ENCODE measurements at regions not wholly inside any gene's neighbourhood (a gene's known extent, or its start where the extent isn't known, plus 50 kb on each side); places are given as distances from the start of the nearest gene placed in this dataset.
"Not testable (repeated sequence)": the region's sequence is repeated elsewhere in the genome, so short reads cannot be mapped to it uniquely, and the experiment has no call there.

- not testable (repeated sequence) for H3K4me3 ChIP-seq (ENCODE audit: low read length in 3 of 3); H3K27ac ChIP-seq (ENCODE audit: low read depth, low read length); H3K27me3 ChIP-seq (ENCODE audit: control insufficient read depth in 3 of 3, insufficient read depth in 3 of 3, low read length in 3 of 3); H3K36me3 ChIP-seq (ENCODE audit: control insufficient read depth in 3 of 3, insufficient read depth in 3 of 3, low read length in 3 of 3); H3K9ac ChIP-seq (ENCODE audit: low read depth in 1 of 3, low read length in 3 of 3); H3K4me1 ChIP-seq (ENCODE audit: control insufficient read depth in 3 of 3, insufficient read depth in 3 of 3, low read length in 3 of 3); H3K9me3 ChIP-seq (ENCODE audit: control insufficient read depth in 3 of 3, low read length in 3 of 3)
Observed at GRCh38 chr5:124836314-124836713, 89.9 kb upstream of the ZNF608 start.

DNA sequence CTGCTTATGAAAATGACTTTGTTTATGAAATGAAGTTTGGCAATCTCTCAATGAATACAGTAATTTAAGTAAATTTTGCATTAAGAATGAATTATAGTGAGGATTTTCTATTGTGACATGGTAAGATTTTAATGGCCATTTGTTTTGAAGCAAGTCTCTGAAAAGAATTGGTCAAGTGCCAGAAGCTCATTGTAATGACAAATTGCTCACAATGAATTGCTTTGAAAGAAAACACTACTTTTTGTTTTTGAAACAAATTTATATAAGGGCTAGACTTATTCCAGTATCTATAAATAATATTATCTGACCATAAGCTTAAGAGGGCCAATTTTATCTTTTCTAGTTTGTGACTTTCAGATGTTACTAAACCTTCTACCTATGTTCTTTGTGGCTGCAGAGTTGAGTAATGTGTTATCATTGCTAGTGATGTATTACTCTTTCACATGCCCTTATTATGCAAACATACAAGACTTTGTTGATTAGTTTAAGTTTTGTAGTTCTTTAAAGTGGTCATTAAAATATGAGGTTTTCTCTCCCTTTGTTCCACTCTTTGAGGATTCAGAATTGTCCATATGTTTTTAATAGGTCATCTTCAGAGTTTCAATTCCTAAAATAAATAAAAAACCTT lies 93.0 kb upstream of the ZNF608 start:
- no peak overlapping the region for H3K4me3 ChIP-seq (ENCODE audit: low read length in 3 of 3)
- H3K9me3 ChIP-seq (ENCODE audit: control insufficient read depth in 3 of 3, low read length in 3 of 3) = no peaks in the 10 kb centered on the region
- H3K36me3 ChIP-seq (ENCODE audit: control insufficient read depth in 3 of 3, insufficient read depth in 3 of 3, low read length in 3 of 3) = no peaks in the 10 kb centered on the region
- no peaks in the 10 kb centered on the region for H3K27me3 ChIP-seq (ENCODE audit: control insufficient read depth in 3 of 3, insufficient read depth in 3 of 3, low read length in 3 of 3)
- no peaks in the 10 kb centered on the region for H3K4me1 ChIP-seq (ENCODE audit: control insufficient read depth in 3 of 3, insufficient read depth in 3 of 3, low read length in 3 of 3)
- no peak overlapping the region for H3K9ac ChIP-seq (ENCODE audit: low read depth in 1 of 3, low read length in 3 of 3)
- no peak overlapping the region for H3K27ac ChIP-seq (ENCODE audit: low read depth, low read length)

GRCh38 chr5:124841829-124842712 lies 95.6 kb upstream of the ZNF608 start:
- no peaks in the 10 kb centered on the region for H3K36me3 ChIP-seq (ENCODE audit: control insufficient read depth in 3 of 3, insufficient read depth in 3 of 3, low read length in 3 of 3)
- no peak overlapping the region for H3K9ac ChIP-seq (ENCODE audit: low read depth in 1 of 3, low read length in 3 of 3)
- H3K9me3 ChIP-seq (ENCODE audit: control insufficient read depth in 3 of 3, low read length in 3 of 3) = no peaks in the 10 kb centered on the region
- H3K27ac ChIP-seq (ENCODE audit: low read depth, low read length) = no peak overlapping the region
- no peak overlapping the region for H3K4me3 ChIP-seq (ENCODE audit: low read length in 3 of 3)
- H3K4me1 ChIP-seq (ENCODE audit: control insufficient read depth in 3 of 3, insufficient read depth in 3 of 3, low read length in 3 of 3) = no peaks in the 10 kb centered on the region
- H3K27me3 ChIP-seq (ENCODE audit: control insufficient read depth in 3 of 3, insufficient read depth in 3 of 3, low read length in 3 of 3) = no peaks in the 10 kb centered on the region

- no peaks in the 10 kb centered on the region for H3K4me1 ChIP-seq (ENCODE audit: control insufficient read depth in 3 of 3, insufficient read depth in 3 of 3, low read length in 3 of 3)
- no peaks in the 10 kb centered on the region for H3K36me3 ChIP-seq (ENCODE audit: control insufficient read depth in 3 of 3, insufficient read depth in 3 of 3, low read length in 3 of 3)
- H3K27ac ChIP-seq (ENCODE audit: low read depth, low read length) = no peak overlapping the region
- no peaks in the 10 kb centered on the region for H3K27me3 ChIP-seq (ENCODE audit: control insufficient read depth in 3 of 3, insufficient read depth in 3 of 3, low read length in 3 of 3)
- no peak overlapping the region for H3K4me3 ChIP-seq (ENCODE audit: low read length in 3 of 3)
- no peaks in the 10 kb centered on the region for H3K9me3 ChIP-seq (ENCODE audit: control insufficient read depth in 3 of 3, low read length in 3 of 3)
- no peak overlapping the region for H3K9ac ChIP-seq (ENCODE audit: low read depth in 1 of 3, low read length in 3 of 3)
Observed at GRCh38 chr5:124842725-124843595, 96.5 kb upstream of the ZNF608 start.

- Histone ChIP-seq H3K9ac (ENCODE audit: low read depth in 1 of 3, low read length in 3 of 3) (no peak overlapping the region), H3K27ac (ENCODE audit: low read depth, low read length) (no peak overlapping the region)
Observed at GRCh38 chr5:124843596-124843899, 97.1 kb upstream of the ZNF608 start.

DNA sequence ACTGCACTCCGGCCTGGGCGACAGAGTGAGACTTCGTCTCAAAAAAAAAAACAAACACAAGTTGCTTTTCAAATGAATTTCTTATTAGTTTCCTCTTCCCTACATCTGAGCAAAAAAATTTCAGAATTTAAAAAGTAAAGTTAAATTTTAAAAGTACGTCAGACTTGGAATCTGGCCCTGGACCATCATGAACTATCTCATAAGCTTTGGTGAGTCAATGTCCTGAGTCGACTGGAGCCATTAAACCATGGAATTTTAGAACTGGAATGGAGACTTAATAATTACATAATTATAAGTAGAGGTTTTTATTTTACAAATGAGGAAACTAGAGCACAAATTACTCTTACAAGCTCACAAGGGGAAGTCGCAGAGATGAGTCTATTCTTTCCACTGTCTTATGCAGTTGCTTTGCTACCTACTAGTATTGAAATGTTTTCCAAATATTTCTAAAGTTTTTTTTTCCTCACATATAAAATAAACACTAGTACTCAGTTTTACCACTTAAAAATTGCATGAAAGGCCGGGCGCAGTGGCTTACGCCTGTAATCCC lies 98.0 kb upstream of the ZNF608 start:
- H3K27me3 ChIP-seq (ENCODE audit: control insufficient read depth in 3 of 3, insufficient read depth in 3 of 3, low read length in 3 of 3) = no peaks in the 10 kb centered on the region
- H3K9ac ChIP-seq (ENCODE audit: low read depth in 1 of 3, low read length in 3 of 3) = no peak overlapping the region
- no peak overlapping the region for H3K4me3 ChIP-seq (ENCODE audit: low read length in 3 of 3)
- H3K36me3 ChIP-seq (ENCODE audit: control insufficient read depth in 3 of 3, insufficient read depth in 3 of 3, low read length in 3 of 3) = no peaks in the 10 kb centered on the region
- no peak overlapping the region for H3K27ac ChIP-seq (ENCODE audit: low read depth, low read length)
- no peaks in the 10 kb centered on the region for H3K4me1 ChIP-seq (ENCODE audit: control insufficient read depth in 3 of 3, insufficient read depth in 3 of 3, low read length in 3 of 3)
- no peaks in the 10 kb centered on the region for H3K9me3 ChIP-seq (ENCODE audit: control insufficient read depth in 3 of 3, low read length in 3 of 3)

More at GRCh38 chr5:124843596-124843899, 97.1 kb upstream of the ZNF608 start:
- no peaks in the 10 kb centered on the region for H3K4me1 ChIP-seq (ENCODE audit: control insufficient read depth in 3 of 3, insufficient read depth in 3 of 3, low read length in 3 of 3)
- no peaks in the 10 kb centered on the region for H3K9me3 ChIP-seq (ENCODE audit: control insufficient read depth in 3 of 3, low read length in 3 of 3)
- H3K27me3 ChIP-seq (ENCODE audit: control insufficient read depth in 3 of 3, insufficient read depth in 3 of 3, low read length in 3 of 3) = no peaks in the 10 kb centered on the region
- H3K36me3 ChIP-seq (ENCODE audit: control insufficient read depth in 3 of 3, insufficient read depth in 3 of 3, low read length in 3 of 3) = no peaks in the 10 kb centered on the region
- H3K4me3 ChIP-seq (ENCODE audit: low read length in 3 of 3) = no peak overlapping the region

DNA sequence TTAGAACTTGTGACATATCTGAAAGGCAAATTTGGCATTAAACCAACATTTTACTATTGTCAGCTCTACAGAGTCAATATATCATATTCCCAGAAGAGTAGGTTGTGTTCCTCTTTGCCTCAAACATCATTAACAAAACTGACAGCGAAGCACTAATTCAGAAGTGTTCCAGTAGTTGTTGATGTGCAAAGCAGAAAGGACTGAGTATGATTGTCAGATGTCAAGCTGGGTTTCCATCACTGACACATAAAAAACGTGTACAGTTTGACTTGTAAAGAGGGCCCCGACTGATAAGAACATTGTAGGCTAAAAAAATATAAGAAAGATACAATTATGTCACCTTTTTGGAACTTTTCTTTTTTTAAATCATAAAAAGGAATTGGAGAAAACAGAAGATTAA lies 101.5 kb upstream of the ZNF608 start:
- no peak overlapping the region for H3K9ac ChIP-seq (ENCODE audit: low read depth in 1 of 3, low read length in 3 of 3)
- H3K9me3 ChIP-seq (ENCODE audit: control insufficient read depth in 3 of 3, low read length in 3 of 3) = no peaks in the 10 kb centered on the region
- no peak overlapping the region for H3K4me3 ChIP-seq (ENCODE audit: low read length in 3 of 3)
- H3K4me1 ChIP-seq (ENCODE audit: control insufficient read depth in 3 of 3, insufficient read depth in 3 of 3, low read length in 3 of 3) = no peaks in the 10 kb centered on the region
- no peaks in the 10 kb centered on the region for H3K27me3 ChIP-seq (ENCODE audit: control insufficient read depth in 3 of 3, insufficient read depth in 3 of 3, low read length in 3 of 3)
- no peaks in the 10 kb centered on the region for H3K36me3 ChIP-seq (ENCODE audit: control insufficient read depth in 3 of 3, insufficient read depth in 3 of 3, low read length in 3 of 3)
- no peak overlapping the region for H3K27ac ChIP-seq (ENCODE audit: low read depth, low read length)

DNA sequence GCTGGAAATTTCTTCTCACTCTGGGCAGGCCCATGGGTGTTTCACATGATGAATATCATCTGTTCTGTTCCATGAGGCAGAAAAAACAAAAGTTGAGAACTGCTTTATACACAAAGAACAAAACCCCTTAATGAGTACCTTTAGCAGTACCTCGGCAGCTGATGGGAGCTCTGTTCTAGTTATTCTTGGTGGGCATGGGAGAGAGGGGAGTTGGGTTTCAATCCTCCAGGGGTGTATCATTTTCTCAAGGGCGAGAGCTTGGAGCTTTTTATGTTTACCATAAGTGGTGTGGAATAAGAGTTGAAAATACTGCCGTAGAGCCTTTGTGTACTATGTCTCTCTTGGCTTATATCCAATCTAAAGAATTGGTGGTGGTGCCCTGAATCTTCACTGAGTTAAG lies 103.3 kb upstream of the ZNF608 start:
- Histone ChIP-seq H3K9me3 (ENCODE audit: control insufficient read depth in 3 of 3, low read length in 3 of 3) (no peaks in the 10 kb centered on the region), H3K27ac (ENCODE audit: low read depth, low read length) (no peak overlapping the region), H3K9ac (ENCODE audit: low read depth in 1 of 3, low read length in 3 of 3) (no peak overlapping the region), H3K27me3 (ENCODE audit: control insufficient read depth in 3 of 3, insufficient read depth in 3 of 3, low read length in 3 of 3) (no peaks in the 10 kb centered on the region), H3K4me1 (ENCODE audit: control insufficient read depth in 3 of 3, insufficient read depth in 3 of 3, low read length in 3 of 3) (no peaks in the 10 kb centered on the region), H3K36me3 (ENCODE audit: control insufficient read depth in 3 of 3, insufficient read depth in 3 of 3, low read length in 3 of 3) (no peaks in the 10 kb centered on the region), H3K4me3 (ENCODE audit: low read length in 3 of 3) (no peak overlapping the region)

GRCh38 chr5:124856726-124857125 lies 110.3 kb upstream of the ZNF608 start:
- Histone ChIP-seq H3K27ac (ENCODE audit: low read depth, low read length) (no peak overlapping the region), H3K9me3 (ENCODE audit: control insufficient read depth in 3 of 3, low read length in 3 of 3) (no peaks in the 10 kb centered on the region), H3K9ac (ENCODE audit: low read depth in 1 of 3, low read length in 3 of 3) (no peak overlapping the region), H3K4me1 (ENCODE audit: control insufficient read depth in 3 of 3, insufficient read depth in 3 of 3, low read length in 3 of 3) (peaks cover 0 to 7% (median 7%) of the 10 kb centered on the region in 3 donors), H3K36me3 (ENCODE audit: control insufficient read depth in 3 of 3, insufficient read depth in 3 of 3, low read length in 3 of 3) (no peaks in the 10 kb centered on the region), H3K27me3 (ENCODE audit: control insufficient read depth in 3 of 3, insufficient read depth in 3 of 3, low read length in 3 of 3) (no peaks in the 10 kb centered on the region), H3K4me3 (ENCODE audit: low read length in 3 of 3) (no peak overlapping the region)
